ENCODE measurements at regions not wholly inside any gene's neighbourhood (a gene's known extent, or its start where the extent isn't known, plus 50 kb on each side); places are given as distances from the start of the nearest gene placed in this dataset.

- H3K27ac Mint-ChIP-seq (ENCODE audit: low read depth, unreplicated experiment), result no peak overlapping the region
- BruUV-seq (replicated peaks), result no TSS peak
- POLR2A ChIA-PET, result no interaction called here
These were observed 228.2 kb downstream of the TLE1 start for GRCh38 chr9:81461196-81461595.

GRCh38 chr9:81460693-81461092, 228.7 kb downstream of the TLE1 start:
- Mint-ChIP-seq H3K9me3 (ENCODE audit: unreplicated experiment) (no peaks in the 10 kb centered on the region), H3K36me3 (ENCODE audit: insufficient read depth, unreplicated experiment) (no peaks in the 10 kb centered on the region), H3K27me3 (ENCODE audit: insufficient read depth, unreplicated experiment) (no peaks in the 10 kb centered on the region), H3K27ac (ENCODE audit: low read depth, unreplicated experiment) (no peak overlapping the region), H3K4me1 (ENCODE audit: insufficient read depth, unreplicated experiment) (no peaks in the 10 kb centered on the region), H3K4me3 (ENCODE audit: unreplicated experiment) (no peak overlapping the region)
- intact Hi-C loops (cut with micrococcal nuclease), result no loop called here
- no peak for TF ChIP-seq CTCF (IDR thresholded peaks at IDR 0.05; ENCODE audit: unreplicated experiment)
- ChIA-PET CTCF (no interaction called here), POLR2A (no interaction called here)
- BruUV-seq (replicated peaks), result no TSS peak
- DNase-seq (ENCODE audit: unreplicated experiment), result no peak

More at GRCh38 chr9:81461196-81461595, 228.2 kb downstream of the TLE1 start:
- Mint-ChIP-seq H3K9me3 (ENCODE audit: unreplicated experiment) (no peaks in the 10 kb centered on the region), H3K4me1 (ENCODE audit: insufficient read depth, unreplicated experiment) (no peaks in the 10 kb centered on the region), H3K4me3 (ENCODE audit: unreplicated experiment) (no peak overlapping the region), H3K27me3 (ENCODE audit: insufficient read depth, unreplicated experiment) (no peaks in the 10 kb centered on the region), H3K36me3 (ENCODE audit: insufficient read depth, unreplicated experiment) (no peaks in the 10 kb centered on the region)
- no peak for TF ChIP-seq CTCF (IDR thresholded peaks at IDR 0.05; ENCODE audit: unreplicated experiment)
- intact Hi-C loops (cut with micrococcal nuclease), result no loop called here
- CTCF ChIA-PET, result no interaction called here
- DNase-seq (ENCODE audit: unreplicated experiment), result no peak

- Mint-ChIP-seq H3K27me3 (ENCODE audit: insufficient read depth, unreplicated experiment) (no peaks in the 10 kb centered on the region), H3K36me3 (ENCODE audit: insufficient read depth, unreplicated experiment) (no peaks in the 10 kb centered on the region), H3K9me3 (ENCODE audit: unreplicated experiment) (no peaks in the 10 kb centered on the region), H3K27ac (ENCODE audit: low read depth, unreplicated experiment) (no peak overlapping the region), H3K4me1 (ENCODE audit: insufficient read depth, unreplicated experiment) (no peaks in the 10 kb centered on the region), H3K4me3 (ENCODE audit: unreplicated experiment) (no peak overlapping the region)
- no peak for DNase-seq (ENCODE audit: unreplicated experiment)
- ChIA-PET CTCF (interaction anchor here (0.7 to 0.9 kb wide), 2 partner anchors 36 to 229 kb away, joined by 3 read pairs; no protein-coding TSS in a partner anchor), POLR2A (interaction anchor here (0.7 kb wide), 1 partner anchor 14 kb away, joined by 3 read pairs; no protein-coding TSS in a partner anchor)
- no TSS peak for BruUV-seq (replicated peaks)
- TF ChIP-seq CTCF (IDR thresholded peaks at IDR 0.05; ENCODE audit: unreplicated experiment), result no peak
- intact Hi-C loops (cut with micrococcal nuclease), result no loop called here
These were observed 229.8 kb downstream of the TLE1 start for GRCh38 chr9:81459591-81459990.

- no peaks in the 10 kb centered on the region for H3K4me1 Mint-ChIP-seq (ENCODE audit: insufficient read depth, unreplicated experiment)
- DNase-seq (ENCODE audit: unreplicated experiment), result no peak
- TF ChIP-seq CTCF (IDR thresholded peaks at IDR 0.05; ENCODE audit: unreplicated experiment), result no peak
- intact Hi-C loops (cut with micrococcal nuclease), result no loop called here
- H3K36me3 Mint-ChIP-seq (ENCODE audit: insufficient read depth, unreplicated experiment), result no peaks in the 10 kb centered on the region
- CTCF ChIA-PET, result no interaction called here
- BruUV-seq (replicated peaks), result no TSS peak
- POLR2A ChIA-PET, result no interaction called here
- no peaks in the 10 kb centered on the region for H3K9me3 Mint-ChIP-seq (ENCODE audit: unreplicated experiment)
- no peak overlapping the region for H3K27ac Mint-ChIP-seq (ENCODE audit: low read depth, unreplicated experiment)
- no peaks in the 10 kb centered on the region for H3K27me3 Mint-ChIP-seq (ENCODE audit: insufficient read depth, unreplicated experiment)
- H3K4me3 Mint-ChIP-seq (ENCODE audit: unreplicated experiment), result no peak overlapping the region
These were observed 232.8 kb downstream of the TLE1 start for GRCh38 chr9:81456431-81457006.

All from MCF 10A (cell line).